C1 segment of cervical spinal cord (tissue), 14 donors: ENCODE measurements at regions not wholly inside any gene's neighbourhood (a gene's known extent, or its start where the extent isn't known, plus 50 kb on each side); places are given as distances from the start of the nearest gene placed in this dataset.

ENCODE experiments used
- DNase-seq, 14 donors: peaks; one replicate each; lab custom pipeline; 2025; lab: John Stamatoyannopoulos, UW

- DNase-seq: no peak
Observed at GRCh38 chr13:99704390-99704789, 203.1 kb downstream of the TM9SF2 start.

GRCh38 chr13:99703908-99704307 is 202.6 kb downstream of the TM9SF2 start:
- no peak for DNase-seq

GRCh38 chr13:99702687-99703319 is 201.5 kb downstream of the TM9SF2 start:
- no peak for DNase-seq

- no peak for DNase-seq
Observed at GRCh38 chr13:99700468-99700867, 199.2 kb downstream of the TM9SF2 start.

- DNase-seq: no peak
Observed at GRCh38 chr13:99698816-99699099, 197.5 kb downstream of the TM9SF2 start.

- no peak for DNase-seq
Observed at GRCh38 chr13:99698010-99698815, 196.9 kb downstream of the TM9SF2 start.

- no peak for DNase-seq
Observed at GRCh38 chr13:99695857-99696256, 194.6 kb downstream of the TM9SF2 start.

- peak in 1 of 14 donors; percentile 69 for DNase-seq
Observed at GRCh38 chr13:99693852-99694611, 192.8 kb downstream of the TM9SF2 start.

- peak in 1 of 14 donors; percentile 16 for DNase-seq
Observed at GRCh38 chr13:99693351-99693750, 192.1 kb downstream of the TM9SF2 start.

- no peak for DNase-seq
Observed at GRCh38 chr13:99692854-99693253, 191.6 kb downstream of the TM9SF2 start.

GRCh38 chr13:99691552-99691951 is 190.3 kb downstream of the TM9SF2 start:
- DNase-seq: no peak

- DNase-seq: peak in 1 of 14 donors; percentile 22
Observed at GRCh38 chr13:99690426-99691174, 189.3 kb downstream of the TM9SF2 start.

- no peak for DNase-seq
Observed at GRCh38 chr13:99689955-99690354, 188.7 kb downstream of the TM9SF2 start.

- peak in 1 of 14 donors; percentile 71 for DNase-seq
Observed at GRCh38 chr13:99688776-99689175, 187.5 kb downstream of the TM9SF2 start.

- DNase-seq: peak in 1 of 14 donors; percentile 24
Observed at GRCh38 chr13:99687723-99688397, 186.6 kb downstream of the TM9SF2 start.

- DNase-seq: no peak
Observed at GRCh38 chr13:99686944-99687411, 185.7 kb downstream of the TM9SF2 start.

GRCh38 chr13:99686157-99686572 is 184.9 kb downstream of the TM9SF2 start:
- DNase-seq: peak in 1 of 14 donors; percentile 77

- DNase-seq: no peak
Observed at GRCh38 chr13:99681695-99682094, 180.4 kb downstream of the TM9SF2 start.

- DNase-seq: peak in 1 of 14 donors; percentile 33
Observed at GRCh38 chr13:99677116-99677951, 176.1 kb downstream of the TM9SF2 start.

- DNase-seq: no peak
Observed at GRCh38 chr13:99671746-99672145, 170.5 kb downstream of the TM9SF2 start.
